IPS-20b (cell line): ENCODE measurements at regions not wholly inside any gene's neighbourhood (a gene's known extent, or its start where the extent isn't known, plus 50 kb on each side); places are given as distances from the start of the nearest gene placed in this dataset.
"Not testable (repeated sequence)": the region's sequence is repeated elsewhere in the genome, so short reads cannot be mapped to it uniquely, and the experiment has no call there.

ENCODE experiments used
- H3K27ac ChIP-seq: one replicate; pipeline ENCODE4 v1.5.1; 2013; ENCODE audit warnings: low read length
- H3K27me3 ChIP-seq: 2 replicates; pipeline ENCODE4 v1.6.1; 2013; ENCODE audit warnings: mild to moderate bottlenecking, low read length, inconsistent platforms; ENCODE audit not compliant: insufficient read depth
- H3K36me3 ChIP-seq: 2 replicates; pipeline ENCODE4 v1.6.1; 2013; ENCODE audit warnings: low read depth, mild to moderate bottlenecking, inconsistent platforms, low read length, moderate library complexity; ENCODE audit not compliant: insufficient read depth
- H3K4me1 ChIP-seq: 2 replicates; pipeline ENCODE4 v1.6.1; 2013; ENCODE audit warnings: mild to moderate bottlenecking, control low read depth, inconsistent platforms, low read length, moderate library complexity; ENCODE audit not compliant: insufficient read depth
- H3K4me3 ChIP-seq: 2 replicates; pipeline ENCODE4 v1.5.1; 2013; ENCODE audit warnings: mild to moderate bottlenecking, low read length, inconsistent platforms
- H3K9ac ChIP-seq: 2 replicates; pipeline ENCODE4 v1.6.1; 2013; ENCODE audit warnings: low read depth, mild to moderate bottlenecking, inconsistent platforms, low read length, moderate library complexity
- H3K9me3 ChIP-seq: 2 replicates; pipeline ENCODE4 v1.6.1; 2013; ENCODE audit warnings: mild to moderate bottlenecking, low read depth, low read length, inconsistent platforms; ENCODE audit not compliant: insufficient read depth

GRCh38 chr13:56735537-56735942 lies 405.2 kb upstream of the PRR20A start:
- H3K36me3 ChIP-seq: no peaks in the 10 kb centered on the region
- no peaks in the 10 kb centered on the region for H3K9me3 ChIP-seq
- no peak overlapping the region; the same call in 1 of the 2 replicates for H3K9ac ChIP-seq
- H3K4me1 ChIP-seq: no peaks in the 10 kb centered on the region
- H3K27ac ChIP-seq: no peak overlapping the region
- H3K4me3 ChIP-seq: no peak overlapping the region; the same call in 1 of the 2 replicates
- H3K27me3 ChIP-seq: no peaks in the 10 kb centered on the region

- Histone ChIP-seq H3K4me1 (no peaks in the 10 kb centered on the region), H3K9ac (no peak overlapping the region), H3K9me3 (no peaks in the 10 kb centered on the region), H3K36me3 (no peaks in the 10 kb centered on the region), H3K27me3 (no peaks in the 10 kb centered on the region), H3K4me3 (no peak overlapping the region), H3K27ac (no peak overlapping the region)
These were observed 403.8 kb upstream of the PRR20A start for GRCh38 chr13:56736966-56737365.

GRCh38 chr13:56752636-56753035 lies 388.1 kb upstream of the PRR20A start:
- no peak overlapping the region for H3K4me3 ChIP-seq
- no peaks in the 10 kb centered on the region for H3K4me1 ChIP-seq
- H3K27me3 ChIP-seq: no peaks in the 10 kb centered on the region
- no peak overlapping the region for H3K9ac ChIP-seq
- no peaks in the 10 kb centered on the region for H3K36me3 ChIP-seq
- H3K27ac ChIP-seq: no peak overlapping the region
- H3K9me3 ChIP-seq: no peaks in the 10 kb centered on the region

GRCh38 chr13:56755181-56755935 lies 385.4 kb upstream of the PRR20A start:
- no peaks in the 10 kb centered on the region for H3K36me3 ChIP-seq
- H3K9ac ChIP-seq: no peak overlapping the region
- no peak overlapping the region for H3K27ac ChIP-seq
- no peaks in the 10 kb centered on the region for H3K27me3 ChIP-seq
- no peaks in the 10 kb centered on the region for H3K9me3 ChIP-seq
- H3K4me3 ChIP-seq: no peak overlapping the region
- H3K4me1 ChIP-seq: no peaks in the 10 kb centered on the region

DNA sequence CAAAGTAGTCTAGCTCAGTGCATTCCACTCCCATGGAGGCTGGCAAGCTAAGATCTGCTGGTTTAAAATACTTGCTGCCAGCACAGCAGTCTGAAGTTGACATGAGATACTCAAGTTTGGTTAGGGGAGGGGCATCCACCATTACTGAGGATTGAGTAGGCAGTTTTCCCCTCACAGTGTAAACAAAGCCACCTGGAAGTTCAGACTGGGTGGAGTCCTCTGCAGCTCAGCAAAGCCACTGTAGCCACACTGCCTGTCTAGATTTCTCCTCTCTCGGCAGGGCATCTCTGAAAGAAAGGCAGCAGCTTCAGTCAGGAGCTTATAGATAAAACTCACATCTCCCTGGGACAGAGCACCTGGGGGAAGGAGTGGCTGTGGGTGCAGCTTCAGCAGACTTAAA lies 377.4 kb upstream of the PRR20A start:
- not testable (repeated sequence) for H3K4me3 ChIP-seq, H3K27me3 ChIP-seq, H3K9me3 ChIP-seq, H3K9ac ChIP-seq, H3K36me3 ChIP-seq, H3K4me1 ChIP-seq, H3K27ac ChIP-seq

DNA sequence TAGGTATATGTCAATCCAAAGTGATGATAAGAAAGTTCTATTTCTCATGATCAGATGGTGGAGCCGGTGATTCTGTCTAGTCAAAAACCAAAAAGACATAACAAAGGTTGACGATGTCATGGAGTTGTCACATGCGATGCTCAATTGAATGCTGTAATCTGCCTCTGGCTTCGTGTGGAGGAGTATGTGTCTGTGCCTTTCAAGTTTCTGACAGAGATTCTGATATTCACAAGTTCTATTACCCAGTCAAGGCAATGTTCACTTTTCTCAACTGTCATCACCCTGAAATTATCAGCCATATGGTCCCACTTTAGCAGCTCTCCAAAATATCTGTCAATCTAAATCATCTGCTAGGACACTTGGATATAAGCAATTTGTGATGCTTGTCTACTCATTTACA lies 367.6 kb upstream of the PRR20A start:
- Histone ChIP-seq H3K27ac (no peak overlapping the region), H3K27me3 (no peaks in the 10 kb centered on the region), H3K9ac (no peak overlapping the region), H3K4me1 (no peaks in the 10 kb centered on the region), H3K36me3 (no peaks in the 10 kb centered on the region), H3K9me3 (no peaks in the 10 kb centered on the region), H3K4me3 (no peak overlapping the region)

DNA sequence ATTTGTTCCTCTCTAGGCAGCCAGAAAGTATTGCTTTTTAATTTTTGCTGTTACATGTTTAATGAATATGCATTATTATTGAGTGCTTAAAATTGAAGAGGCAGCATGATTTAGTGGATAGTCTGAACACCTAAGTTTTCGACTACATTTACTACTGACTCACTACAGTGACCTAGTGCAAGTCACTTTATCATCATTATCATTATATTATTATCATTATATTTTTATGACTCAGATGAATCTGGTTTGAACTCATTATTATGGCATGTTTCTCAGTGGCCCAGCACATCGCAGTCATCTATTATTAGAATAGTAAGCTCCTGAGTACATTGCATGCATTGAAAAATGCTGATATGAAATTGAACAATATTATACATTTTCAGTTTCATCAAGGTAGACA lies 351.2 kb upstream of the PRR20A start:
- Histone ChIP-seq H3K4me3 (no peak overlapping the region), H3K9ac (no peak overlapping the region), H3K36me3 (no peaks in the 10 kb centered on the region), H3K27ac (no peak overlapping the region), H3K27me3 (no peaks in the 10 kb centered on the region), H3K4me1 (no peaks in the 10 kb centered on the region), H3K9me3 (no peaks in the 10 kb centered on the region)

DNA sequence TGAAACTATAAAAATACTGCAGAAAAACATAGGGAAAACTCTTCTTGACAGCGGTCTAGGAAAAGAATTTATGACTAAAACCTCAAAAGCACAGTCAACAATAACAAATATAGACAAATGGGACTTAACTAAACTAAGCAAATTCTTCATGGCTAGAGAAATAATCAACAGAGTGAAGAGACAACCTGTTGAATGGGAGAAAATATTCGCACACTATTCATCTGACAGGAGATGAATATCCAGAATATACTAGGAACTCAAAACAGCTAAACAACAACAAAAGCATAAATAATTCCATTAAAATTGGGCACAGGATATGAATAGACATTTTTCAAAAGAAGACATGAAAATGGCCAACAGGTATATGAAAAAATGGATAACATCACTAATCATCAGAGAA lies 303.6 kb upstream of the PRR20A start:
- H3K4me3 ChIP-seq: no peak overlapping the region
- H3K27me3 ChIP-seq: no peaks in the 10 kb centered on the region
- H3K9ac ChIP-seq: no peak overlapping the region
- H3K27ac ChIP-seq: no peak overlapping the region
- H3K36me3 ChIP-seq: no peaks in the 10 kb centered on the region
- no peaks in the 10 kb centered on the region for H3K9me3 ChIP-seq
- H3K4me1 ChIP-seq: no peaks in the 10 kb centered on the region

DNA sequence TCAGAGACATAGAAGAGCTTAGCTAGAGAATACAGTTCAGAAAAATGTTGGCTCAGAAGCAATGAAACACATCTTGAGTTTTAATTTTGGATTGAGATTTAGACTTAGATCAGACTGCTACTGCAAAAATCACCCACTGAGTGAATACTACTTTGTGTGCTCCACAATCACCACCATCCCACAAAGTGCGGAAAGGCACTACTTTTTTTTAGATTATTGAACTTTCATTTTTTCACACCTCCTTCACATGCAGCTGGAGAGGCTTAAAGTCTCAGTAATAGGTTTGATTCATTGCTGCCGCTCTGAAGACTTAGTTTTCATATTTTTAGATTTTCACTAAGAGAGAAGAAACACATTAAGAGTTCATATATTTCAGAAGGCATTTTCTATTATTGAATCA lies 289.9 kb upstream of the PRR20A start:
- Histone ChIP-seq H3K9ac (no peak overlapping the region), H3K27me3 (no peaks in the 10 kb centered on the region), H3K36me3 (no peaks in the 10 kb centered on the region), H3K4me3 (no peak overlapping the region), H3K27ac (no peak overlapping the region), H3K4me1 (no peaks in the 10 kb centered on the region), H3K9me3 (no peaks in the 10 kb centered on the region)

DNA sequence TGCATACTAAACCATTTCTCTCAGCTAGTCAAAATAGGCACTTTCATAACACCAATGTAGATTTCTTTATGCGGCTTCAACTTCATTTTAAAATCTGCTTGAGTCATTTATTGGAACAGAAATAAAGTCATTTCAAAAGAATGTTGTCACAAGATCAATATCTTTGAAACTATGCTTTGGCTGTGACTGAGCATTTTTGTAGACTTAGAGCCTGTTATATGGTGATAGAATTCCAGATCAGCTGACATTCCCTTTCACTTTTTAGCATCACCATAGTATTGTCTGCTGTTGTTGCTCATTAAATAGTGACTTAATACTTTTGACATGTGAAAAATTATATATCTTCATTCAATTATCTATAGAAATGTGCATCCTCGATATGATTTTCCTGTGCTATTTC lies 279.2 kb upstream of the PRR20A start:
- no peaks in the 10 kb centered on the region for H3K36me3 ChIP-seq
- H3K4me1 ChIP-seq: no peaks in the 10 kb centered on the region
- H3K9me3 ChIP-seq: no peaks in the 10 kb centered on the region
- no peak overlapping the region for H3K4me3 ChIP-seq
- no peak overlapping the region for H3K27ac ChIP-seq
- no peak overlapping the region for H3K9ac ChIP-seq
- no peaks in the 10 kb centered on the region for H3K27me3 ChIP-seq

GRCh38 chr13:56864451-56864850 lies 276.3 kb upstream of the PRR20A start:
- Histone ChIP-seq H3K4me1 (no peaks in the 10 kb centered on the region), H3K4me3 (no peak overlapping the region), H3K9ac (no peak overlapping the region), H3K27ac (no peak overlapping the region), H3K27me3 (no peaks in the 10 kb centered on the region), H3K9me3 (no peaks in the 10 kb centered on the region), H3K36me3 (no peaks in the 10 kb centered on the region)

GRCh38 chr13:56865416-56865815 lies 275.3 kb upstream of the PRR20A start:
- no peaks in the 10 kb centered on the region for H3K9me3 ChIP-seq
- no peaks in the 10 kb centered on the region for H3K36me3 ChIP-seq
- no peaks in the 10 kb centered on the region for H3K4me1 ChIP-seq
- no peak overlapping the region for H3K4me3 ChIP-seq
- H3K27ac ChIP-seq: no peak overlapping the region
- H3K9ac ChIP-seq: no peak overlapping the region
- H3K27me3 ChIP-seq: no peaks in the 10 kb centered on the region
